Right lobe of liver (tissue), 4 donors: ENCODE measurements at regions not wholly inside any gene's neighbourhood (a gene's known extent, or its start where the extent isn't known, plus 50 kb on each side); places are given as distances from the start of the nearest gene placed in this dataset.

Experiments used
- CTCF ChIP-seq, 4 donors: fragments of 200-600 bp in 3 of 4; fragments of 450-650 bp in 1 of 4; IDR thresholded peaks; one replicate each; pipeline versions ENCODE4 v1.5.1 to v1.8.0; 2016 to 2022; ENCODE audit warnings: antibody characterized with exemption in 4 of 4, mild to moderate bottlenecking in 2 of 4
- POLR2A ChIP-seq: fragments of 450-650 bp; IDR thresholded peaks from one replicate; pipeline ENCODE4 v1.6.1; 2017; ENCODE audit warnings: antibody characterized with exemption, mild to moderate bottlenecking
- donor health status: DM: no; HTN: no; CAD: no.
- donor health status: DM: no; HTN: no; CAD: no.
- donor health status: DM: no; HTN: yes; CAD: no.

- no peak for TF ChIP-seq CTCF (IDR thresholded peaks at IDR 0.05)
- no peak for TF ChIP-seq POLR2A
Measured at GRCh38 chr2:194999771-195000170, 657.3 kb upstream of the SLC39A10 start.
